Osteocyte (in vitro differentiated cells): ENCODE measurements at regions not wholly inside any gene's neighbourhood (a gene's known extent, or its start where the extent isn't known, plus 50 kb on each side); places are given as distances from the start of the nearest gene placed in this dataset.

Experiments
- DNase-seq: peaks from one replicate; pipeline ENCODE4 v3.0.0; 2021; ENCODE audit warnings: mixed read lengths; ENCODE audit not compliant: unreplicated experiment; ENCODE audit errors: extremely low spot score
- H3K27ac Mint-ChIP-seq: one replicate; pipeline ENCODE4 v1.8.0; 2021; ENCODE audit warnings: mild to moderate bottlenecking, mixed read lengths; ENCODE audit not compliant: unreplicated experiment
- H3K27me3 Mint-ChIP-seq: one replicate; pipeline ENCODE4 v1.8.0; 2021; ENCODE audit warnings: mixed read lengths; ENCODE audit not compliant: unreplicated experiment
- H3K36me3 Mint-ChIP-seq: one replicate; pipeline ENCODE4 v1.8.0; 2021; ENCODE audit warnings: mixed read lengths; ENCODE audit not compliant: unreplicated experiment
- H3K4me1 Mint-ChIP-seq: one replicate; pipeline ENCODE4 v1.8.0; 2021; ENCODE audit warnings: mixed read lengths; ENCODE audit not compliant: unreplicated experiment
- H3K4me3 Mint-ChIP-seq: one replicate; pipeline ENCODE4 v1.8.0; 2021; ENCODE audit warnings: mild to moderate bottlenecking, moderate library complexity, mixed read lengths; ENCODE audit not compliant: unreplicated experiment
- H3K9me3 Mint-ChIP-seq: one replicate; pipeline ENCODE4 v1.8.0; 2021; ENCODE audit warnings: mixed read lengths; ENCODE audit not compliant: unreplicated experiment
- TF ChIP-seq, protein P1 (sequence below): fragments of 200-600 bp; sonication (generic); IDR thresholded peaks from 2 replicates; pipeline ENCODE4 v1.5.0; 2021; ENCODE audit warnings: antibody characterized with exemption, mild to moderate bottlenecking, moderate library complexity

DNA sequence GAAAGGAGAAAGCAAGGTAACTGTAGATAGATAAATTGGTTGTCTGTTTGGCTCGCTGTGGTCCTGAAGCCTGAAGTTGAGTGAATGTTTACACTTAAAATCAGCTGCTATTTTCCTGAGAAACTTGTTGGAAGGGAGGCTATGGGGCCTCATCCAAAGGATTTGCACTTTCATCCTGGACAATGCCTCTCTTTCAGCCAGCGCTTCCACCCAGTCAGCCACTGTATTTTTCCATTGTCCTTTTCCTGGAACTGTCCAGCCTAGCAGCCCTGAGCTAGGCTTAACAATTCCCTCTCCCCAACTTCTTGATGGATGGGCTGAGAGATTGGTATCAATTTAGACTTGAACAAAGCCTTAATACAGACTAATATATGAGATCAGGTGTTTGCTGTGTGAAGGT lies 429.2 kb downstream of the DMAC1 start:
- DNase-seq: no peak
- no peaks in the 10 kb centered on the region for H3K9me3 Mint-ChIP-seq
- H3K4me3 Mint-ChIP-seq: no peak overlapping the region
- no peaks in the 10 kb centered on the region for H3K36me3 Mint-ChIP-seq
- H3K27ac Mint-ChIP-seq: no peak overlapping the region
- H3K27me3 Mint-ChIP-seq: no peaks in the 10 kb centered on the region
- TF ChIP-seq, protein P1, sequence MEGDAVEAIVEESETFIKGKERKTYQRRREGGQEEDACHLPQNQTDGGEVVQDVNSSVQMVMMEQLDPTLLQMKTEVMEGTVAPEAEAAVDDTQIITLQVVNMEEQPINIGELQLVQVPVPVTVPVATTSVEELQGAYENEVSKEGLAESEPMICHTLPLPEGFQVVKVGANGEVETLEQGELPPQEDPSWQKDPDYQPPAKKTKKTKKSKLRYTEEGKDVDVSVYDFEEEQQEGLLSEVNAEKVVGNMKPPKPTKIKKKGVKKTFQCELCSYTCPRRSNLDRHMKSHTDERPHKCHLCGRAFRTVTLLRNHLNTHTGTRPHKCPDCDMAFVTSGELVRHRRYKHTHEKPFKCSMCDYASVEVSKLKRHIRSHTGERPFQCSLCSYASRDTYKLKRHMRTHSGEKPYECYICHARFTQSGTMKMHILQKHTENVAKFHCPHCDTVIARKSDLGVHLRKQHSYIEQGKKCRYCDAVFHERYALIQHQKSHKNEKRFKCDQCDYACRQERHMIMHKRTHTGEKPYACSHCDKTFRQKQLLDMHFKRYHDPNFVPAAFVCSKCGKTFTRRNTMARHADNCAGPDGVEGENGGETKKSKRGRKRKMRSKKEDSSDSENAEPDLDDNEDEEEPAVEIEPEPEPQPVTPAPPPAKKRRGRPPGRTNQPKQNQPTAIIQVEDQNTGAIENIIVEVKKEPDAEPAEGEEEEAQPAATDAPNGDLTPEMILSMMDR: no peak
- no peaks in the 10 kb centered on the region for H3K4me1 Mint-ChIP-seq

- Mint-ChIP-seq H3K27me3 (no peaks in the 10 kb centered on the region), H3K9me3 (no peaks in the 10 kb centered on the region), H3K27ac (no peak overlapping the region), H3K4me3 (no peak overlapping the region), H3K36me3 (no peaks in the 10 kb centered on the region), H3K4me1 (no peaks in the 10 kb centered on the region)
- no peak for DNase-seq
- TF ChIP-seq, protein P1: no peak
Observed at GRCh38 chr9:7369384-7369821, 430.2 kb downstream of the DMAC1 start.

GRCh38 chr9:7368410-7369292 lies 430.9 kb downstream of the DMAC1 start:
- H3K36me3 Mint-ChIP-seq: no peaks in the 10 kb centered on the region
- no peak for DNase-seq
- no peaks in the 10 kb centered on the region for H3K27me3 Mint-ChIP-seq
- TF ChIP-seq, protein P1: no peak
- H3K9me3 Mint-ChIP-seq: no peaks in the 10 kb centered on the region
- H3K4me1 Mint-ChIP-seq: no peaks in the 10 kb centered on the region
- H3K4me3 Mint-ChIP-seq: no peak overlapping the region
- no peak overlapping the region for H3K27ac Mint-ChIP-seq

DNA sequence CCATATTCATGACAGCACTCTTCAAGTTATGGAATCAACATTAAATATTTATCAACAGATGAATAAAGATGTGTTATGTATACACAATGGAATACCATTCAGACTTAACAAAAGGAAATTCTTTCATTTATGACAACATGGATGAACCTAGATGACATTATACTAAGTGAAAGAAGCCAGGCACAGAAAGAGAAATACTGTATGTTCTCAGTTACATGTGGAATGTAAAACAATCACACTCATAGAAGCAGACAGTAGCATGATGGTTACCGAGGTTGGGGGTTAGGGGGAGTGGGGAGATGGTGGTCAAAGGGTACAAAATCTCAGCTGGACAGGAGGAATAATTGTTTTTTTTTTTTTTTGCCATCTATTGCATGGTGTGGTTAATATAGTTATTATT lies 431.9 kb downstream of the DMAC1 start:
- TF ChIP-seq, protein P1: no peak
- H3K36me3 Mint-ChIP-seq: no peaks in the 10 kb centered on the region
- H3K27ac Mint-ChIP-seq: no peak overlapping the region
- H3K27me3 Mint-ChIP-seq: no peaks in the 10 kb centered on the region
- H3K9me3 Mint-ChIP-seq: no peaks in the 10 kb centered on the region
- H3K4me3 Mint-ChIP-seq: no peak overlapping the region
- no peaks in the 10 kb centered on the region for H3K4me1 Mint-ChIP-seq
- DNase-seq: no peak

DNA sequence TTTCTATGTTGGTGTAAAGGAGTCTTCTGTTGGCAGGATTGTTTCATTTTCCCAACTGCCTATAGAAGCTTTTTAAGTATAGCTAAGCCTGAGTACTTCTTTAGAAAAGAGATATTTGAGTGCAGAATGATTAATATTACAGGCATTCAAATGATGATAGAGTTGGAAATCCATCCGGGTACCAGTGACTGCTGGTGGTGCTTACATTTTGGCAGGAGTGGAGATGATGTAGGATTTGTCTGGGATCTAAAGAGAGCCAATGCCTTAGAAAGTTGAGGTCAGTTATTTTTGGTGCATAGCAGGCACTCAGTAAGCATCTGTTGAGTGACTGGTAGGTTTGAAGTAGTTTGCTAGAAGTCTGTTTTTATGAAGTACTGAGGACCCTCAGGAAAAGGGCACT lies 433.5 kb downstream of the DMAC1 start:
- Mint-ChIP-seq H3K27me3 (no peaks in the 10 kb centered on the region), H3K4me3 (no peak overlapping the region), H3K4me1 (no peaks in the 10 kb centered on the region), H3K27ac (no peak overlapping the region), H3K9me3 (no peaks in the 10 kb centered on the region), H3K36me3 (no peaks in the 10 kb centered on the region)
- DNase-seq: no peak
- TF ChIP-seq, protein P1: no peak
